LNCaP clone FGC (cell line): ENCODE measurements at regions not wholly inside any gene's neighbourhood (a gene's known extent, or its start where the extent isn't known, plus 50 kb on each side); places are given as distances from the start of the nearest gene placed in this dataset.

Source experiments
- DNase-seq: peaks from one replicate; pipeline ENCODE4 v3.0.0-alpha.2; 2011; ENCODE audit warnings: low read depth
- H3K4me3 ChIP-seq: 2 replicates; pipeline ENCODE4 v1.5.1; 2011; ENCODE audit warnings: mild to moderate bottlenecking, low read depth, low read length, control low read depth
- TF ChIP-seq, protein P1 (sequence below): IDR thresholded peaks from 2 replicates; pipeline ENCODE4 v1.5.1; 2012; ENCODE audit warnings: mild to moderate bottlenecking; ENCODE audit not compliant: control insufficient read depth, insufficient read depth; ENCODE audit errors: extremely low read depth

DNA sequence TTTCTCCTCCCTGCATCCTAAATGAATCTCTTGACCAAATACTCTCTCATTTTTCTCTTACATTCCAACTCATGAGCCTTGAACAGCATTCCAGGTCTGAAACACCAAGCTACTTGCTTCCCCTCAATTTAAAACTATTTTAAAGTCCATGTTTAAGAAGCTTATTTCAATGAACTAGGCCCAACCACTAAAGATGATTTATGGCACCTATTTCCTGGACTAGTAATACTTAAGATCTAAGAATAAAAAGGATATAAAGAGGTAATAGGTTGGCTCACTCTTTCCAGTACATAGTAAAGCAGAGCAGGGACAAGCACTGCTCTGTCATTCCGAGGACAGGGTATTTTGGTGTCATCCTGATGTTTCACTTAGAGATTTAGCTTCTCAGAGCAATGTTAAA is 219.3 kb upstream of the TMCO5A start:
- DNase-seq = no peak
- no peak overlapping the region for H3K4me3 ChIP-seq

DNA sequence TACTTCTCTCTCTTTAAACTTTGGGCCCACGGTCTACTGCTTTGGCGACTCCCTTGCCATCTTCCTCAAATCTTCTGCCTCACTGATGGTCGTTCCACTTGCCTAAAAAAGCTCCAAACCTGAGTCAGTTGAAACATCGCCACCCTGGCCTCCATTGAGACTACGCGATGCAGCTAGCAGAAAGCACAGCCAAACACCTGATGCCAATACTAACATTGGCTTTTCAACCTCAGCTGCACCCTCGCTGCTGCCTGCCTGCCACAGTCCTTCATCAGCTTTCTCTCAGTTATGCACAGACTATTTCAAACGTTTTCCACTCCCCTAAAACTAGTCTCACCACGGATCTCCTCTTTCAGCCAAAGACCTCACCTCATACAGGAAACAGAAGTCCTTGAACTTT is 214.2 kb upstream of the TMCO5A start:
- no peak overlapping the region for H3K4me3 ChIP-seq
- TF ChIP-seq, protein P1, sequence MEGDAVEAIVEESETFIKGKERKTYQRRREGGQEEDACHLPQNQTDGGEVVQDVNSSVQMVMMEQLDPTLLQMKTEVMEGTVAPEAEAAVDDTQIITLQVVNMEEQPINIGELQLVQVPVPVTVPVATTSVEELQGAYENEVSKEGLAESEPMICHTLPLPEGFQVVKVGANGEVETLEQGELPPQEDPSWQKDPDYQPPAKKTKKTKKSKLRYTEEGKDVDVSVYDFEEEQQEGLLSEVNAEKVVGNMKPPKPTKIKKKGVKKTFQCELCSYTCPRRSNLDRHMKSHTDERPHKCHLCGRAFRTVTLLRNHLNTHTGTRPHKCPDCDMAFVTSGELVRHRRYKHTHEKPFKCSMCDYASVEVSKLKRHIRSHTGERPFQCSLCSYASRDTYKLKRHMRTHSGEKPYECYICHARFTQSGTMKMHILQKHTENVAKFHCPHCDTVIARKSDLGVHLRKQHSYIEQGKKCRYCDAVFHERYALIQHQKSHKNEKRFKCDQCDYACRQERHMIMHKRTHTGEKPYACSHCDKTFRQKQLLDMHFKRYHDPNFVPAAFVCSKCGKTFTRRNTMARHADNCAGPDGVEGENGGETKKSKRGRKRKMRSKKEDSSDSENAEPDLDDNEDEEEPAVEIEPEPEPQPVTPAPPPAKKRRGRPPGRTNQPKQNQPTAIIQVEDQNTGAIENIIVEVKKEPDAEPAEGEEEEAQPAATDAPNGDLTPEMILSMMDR = no peak
- no peak for DNase-seq

More for the DNA sequence above, 219.3 kb upstream of the TMCO5A start:
- TF ChIP-seq, protein P1 = no peak

DNA sequence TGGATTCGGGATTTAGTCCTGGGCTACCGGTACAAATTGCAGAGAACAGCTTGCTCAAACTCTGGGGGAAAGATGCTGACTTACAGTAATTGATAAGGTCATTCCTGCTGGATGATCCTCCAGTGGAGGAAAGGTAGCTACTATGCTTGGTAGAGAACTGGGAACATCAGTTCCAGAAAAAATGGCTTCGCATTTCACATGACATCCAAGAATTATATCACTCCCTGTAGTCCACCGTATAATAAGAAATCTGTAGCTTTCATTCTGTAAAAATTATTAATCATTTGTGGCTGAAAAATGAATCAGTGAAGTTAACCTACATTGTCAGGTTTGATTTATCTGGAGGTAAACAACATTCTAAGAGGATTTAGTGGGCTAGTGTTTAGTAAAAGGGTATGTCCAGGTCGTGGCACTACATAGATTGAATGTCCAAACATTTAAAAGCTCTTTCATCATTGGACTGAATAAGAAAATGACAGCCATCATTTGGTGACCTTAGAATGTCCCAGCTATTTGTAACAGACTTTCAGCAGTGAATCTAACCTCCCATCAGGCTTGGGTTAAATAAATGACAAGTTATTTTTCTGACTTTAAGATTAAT is 203.2 kb upstream of the TMCO5A start:
- DNase-seq = no peak
- TF ChIP-seq, protein P1 = no peak
- H3K4me3 ChIP-seq = no peak overlapping the region

DNA sequence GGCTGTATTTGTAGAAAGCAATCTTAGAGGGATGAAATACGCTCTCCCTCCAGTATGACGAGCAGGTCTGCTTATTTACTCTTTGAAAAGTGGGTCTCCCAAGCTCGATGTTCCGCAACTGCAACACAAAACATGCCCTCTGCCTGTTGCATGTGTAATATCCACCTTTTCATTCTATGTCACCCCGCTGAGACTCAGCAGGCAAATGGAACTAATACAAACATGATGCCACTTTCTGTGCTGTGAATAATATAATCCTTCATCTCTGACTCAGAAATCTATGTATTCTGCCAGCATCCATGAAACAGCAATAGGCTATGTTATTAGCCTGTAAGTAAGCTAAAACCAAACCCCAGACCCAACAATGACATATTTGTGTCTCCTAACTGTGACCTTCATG is 200.8 kb upstream of the TMCO5A start:
- H3K4me3 ChIP-seq = no peak overlapping the region
- DNase-seq = no peak
- TF ChIP-seq, protein P1 = no peak

DNA sequence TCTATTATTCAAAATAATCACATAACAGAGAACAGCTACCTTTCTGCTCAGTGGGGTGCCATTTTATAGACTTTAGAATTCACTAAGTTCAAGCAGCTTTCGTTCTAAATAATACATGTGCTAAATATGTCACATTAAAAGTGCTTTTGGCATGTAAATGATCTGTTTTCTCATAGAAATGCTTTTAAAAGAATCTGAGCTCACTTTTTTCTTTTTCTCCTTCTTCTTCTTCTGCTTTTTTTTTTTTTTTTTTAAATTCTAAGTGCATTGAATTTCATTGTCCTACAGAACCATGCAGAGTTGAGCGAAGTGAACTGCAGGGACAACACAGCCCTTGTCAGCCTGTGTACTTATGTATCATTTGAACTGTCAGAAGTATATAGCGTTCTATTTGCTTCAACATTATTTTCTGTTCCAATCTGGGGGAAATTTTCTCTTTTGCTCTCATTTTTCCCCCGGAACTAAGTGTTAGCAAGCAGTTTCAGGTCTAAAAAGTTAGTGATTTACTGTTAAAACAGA is 193.8 kb upstream of the TMCO5A start:
- no peak for DNase-seq
- TF ChIP-seq, protein P1 = no peak

DNA sequence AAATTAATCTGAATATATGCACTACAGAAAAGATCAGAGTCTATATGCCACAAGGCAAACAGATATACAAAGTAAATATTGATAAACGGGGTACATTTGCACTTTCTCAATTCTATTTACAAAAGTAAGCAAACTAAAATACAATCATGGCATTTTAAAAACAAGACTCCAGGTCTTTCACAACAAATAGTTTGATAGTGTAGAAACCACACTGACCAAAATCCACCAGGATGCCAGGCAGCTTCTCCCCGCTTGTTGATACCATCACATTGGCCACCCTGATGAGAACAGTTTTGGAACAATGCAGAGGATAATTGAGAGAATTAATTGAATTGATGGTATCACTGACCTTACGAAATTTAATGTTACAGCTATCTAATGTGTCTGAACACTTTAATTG is 190.6 kb upstream of the TMCO5A start:
- TF ChIP-seq, protein P1 = no peak
- no peak overlapping the region for H3K4me3 ChIP-seq
- no peak for DNase-seq

More for the DNA sequence above, 193.8 kb upstream of the TMCO5A start:
- H3K4me3 ChIP-seq = no peak overlapping the region

DNA sequence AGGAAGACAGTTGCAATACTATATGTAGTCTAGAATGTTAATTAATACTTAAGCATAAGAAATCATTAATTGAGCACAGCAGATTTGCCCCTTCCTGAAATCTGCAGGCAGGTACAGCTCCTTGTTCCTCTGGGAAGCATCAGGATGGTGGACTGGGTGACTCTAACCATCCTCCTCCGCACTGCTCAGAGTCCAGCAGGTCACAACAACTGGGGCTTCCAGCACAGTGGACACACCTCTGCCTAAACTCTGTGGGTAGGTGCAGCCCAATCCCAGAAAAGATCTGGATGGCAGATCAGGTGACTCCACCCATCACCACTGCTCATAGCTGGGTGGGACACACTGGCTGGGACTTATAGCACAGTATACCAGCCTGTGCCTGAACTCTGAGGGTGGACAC is 189.9 kb upstream of the TMCO5A start:
- no peak overlapping the region for H3K4me3 ChIP-seq
- DNase-seq = no peak
- TF ChIP-seq, protein P1 = no peak
